ENCODE measurements at regions not wholly inside any gene's neighbourhood (a gene's known extent, or its start where the extent isn't known, plus 50 kb on each side); places are given as distances from the start of the nearest gene placed in this dataset.

GRCh38 chr6:27758491-27758890 is 153.7 kb downstream of the OR2B2 start:
- no peak for DNase-seq
- H3K27ac ChIP-seq (ENCODE audit: insufficient read length, low read depth, low read length), result no peak overlapping the region
- H2BK20ac ChIP-seq (ENCODE audit: low read depth, low read length, poor library complexity, severe bottlenecking), result no peak overlapping the region
- no peak overlapping the region for H3K14ac ChIP-seq (ENCODE audit: insufficient read depth, low read length)
- H2AK5ac ChIP-seq (ENCODE audit: insufficient read length, low read length), result no peak overlapping the region
- no peaks in the 10 kb centered on the region for H4K20me1 ChIP-seq (ENCODE audit: control insufficient read depth, insufficient read depth, insufficient read length)
- no peak overlapping the region for H3K27ac Mint-ChIP-seq
- H2AFZ ChIP-seq (ENCODE audit: low read length), result no peak overlapping the region
- no peak overlapping the region for H2BK120ac ChIP-seq (ENCODE audit: low read depth, low read length, poor library complexity, severe bottlenecking)
- peaks cover 6% of the 10 kb centered on the region for H3K23me2 ChIP-seq (ENCODE audit: insufficient read length, low read depth, low read length, poor library complexity, severe bottlenecking)
- H3K18ac ChIP-seq (ENCODE audit: insufficient read length, low read depth, low read length), result no peak overlapping the region
- H2BK5ac ChIP-seq (ENCODE audit: insufficient read length, low read length), result no peak overlapping the region
- no peaks in the 10 kb centered on the region for H3K79me2 ChIP-seq (ENCODE audit: insufficient read depth, low read length)
- H4K91ac ChIP-seq (ENCODE audit: insufficient read length, low read depth, low read length), result no peak overlapping the region
- WGBS (ENCODE audit: extremely low coverage, insufficient read length, low lambda C conversion rate), result no CpG with 5 or more reads among the region's 10 CpGs
- no peak overlapping the region for H3K4me2 ChIP-seq (ENCODE audit: insufficient read depth, insufficient read length, low read length)
- no peak overlapping the region for H2BK12ac ChIP-seq (ENCODE audit: insufficient read length, low read depth, low read length)
- no peak overlapping the region for H3K4ac ChIP-seq (ENCODE audit: low read depth, low read length)
- no peaks in the 10 kb centered on the region for H3K79me1 ChIP-seq (ENCODE audit: insufficient read depth, low read depth, low read length, poor library complexity, severe bottlenecking)
- H3K9me3 Mint-ChIP-seq, result no peaks in the 10 kb centered on the region; a peak in 1 of 5 replicates
- no peak overlapping the region for H3K56ac ChIP-seq (ENCODE audit: insufficient read length, low read depth, low read length)
- H3K4me1 ChIP-seq (ENCODE audit: insufficient read depth, low read length), result peaks cover 2% of the 10 kb centered on the region; the same call in 1 of the 2 replicates
- no peaks in the 10 kb centered on the region for H3K9me3 ChIP-seq (ENCODE audit: control insufficient read depth, low read depth, low read length)
- H3K23ac ChIP-seq (ENCODE audit: insufficient read length, low read depth, low read length), result no peak overlapping the region
- H3K4me3 Mint-ChIP-seq, result peak overlapping the region; percentile 8 to 67
- no peak for TF ChIP-seq CTCF (conservative IDR thresholded peaks at IDR 0.05)
- peaks cover 95% of the 10 kb centered on the region for H3K27me3 Mint-ChIP-seq (ENCODE audit: low read depth)
- H3K27me3 ChIP-seq (ENCODE audit: insufficient read depth, low read length), result peaks cover 12% of the 10 kb centered on the region
- H2BK15ac ChIP-seq (ENCODE audit: low read depth, low read length), result no peak overlapping the region
- no peak overlapping the region for H3K9ac ChIP-seq (ENCODE audit: extremely low read depth, insufficient read length, low read length)
- H3T11ph ChIP-seq (ENCODE audit: low read length), result no peak overlapping the region
- H3K4me1 Mint-ChIP-seq, result peaks cover 30 to 37% of the 10 kb centered on the region in 2 experiments
- no peak overlapping the region for H4K8ac ChIP-seq (replicated peaks; ENCODE audit: insufficient read length, low read depth, low read length)
- H3K36me3 Mint-ChIP-seq (ENCODE audit: insufficient read depth in 1 of 3, low read depth in 3 of 3), result no peaks in the 10 kb centered on the region
- no peak overlapping the region for H4K5ac ChIP-seq (ENCODE audit: insufficient read length, low read depth, low read length)
